GM18873 (cell line): ENCODE measurements at regions not wholly inside any gene's neighbourhood (a gene's known extent, or its start where the extent isn't known, plus 50 kb on each side); places are given as distances from the start of the nearest gene placed in this dataset.

Experiments used
- ATAC-seq: cut with Tn5 transposase; IDR thresholded peaks from one replicate; pipeline ENCODE4 v1.9.1; 2021; ENCODE audit warnings: mild to moderate bottlenecking, moderate library complexity, moderate number of reproducible peaks; ENCODE audit not compliant: unreplicated experiment, low FRiP score

DNA sequence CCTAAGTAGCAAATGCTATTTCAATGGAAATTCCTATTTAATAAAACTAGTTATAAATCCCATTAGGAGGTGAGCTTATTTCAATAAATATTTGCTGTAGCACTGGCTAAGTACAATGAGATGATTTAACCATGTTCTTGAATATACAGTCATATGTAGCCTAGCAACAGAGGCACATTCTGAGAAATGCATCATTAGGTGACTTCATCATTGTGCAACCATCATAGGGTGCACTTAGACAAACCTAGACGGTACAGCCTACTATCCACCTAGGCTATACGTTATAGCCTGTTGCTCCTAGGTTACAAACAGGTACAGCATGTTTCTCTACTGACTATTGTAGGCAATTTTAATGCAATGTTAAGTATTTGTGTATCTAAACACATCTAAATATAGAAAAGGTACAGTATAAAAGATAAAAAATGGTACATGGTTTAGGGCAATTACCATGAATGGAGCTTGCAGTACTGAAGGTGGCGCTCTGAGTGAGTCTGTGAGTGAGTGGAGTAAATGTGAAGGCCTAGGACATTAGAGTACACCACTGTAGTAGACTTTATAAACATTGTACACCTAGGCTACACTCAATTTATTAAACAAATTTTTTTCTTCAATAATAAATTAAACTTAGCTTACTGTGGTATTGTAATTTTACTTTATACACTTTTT lies 350.1 kb downstream of the CASP12 start:
- no peak for ATAC-seq

DNA sequence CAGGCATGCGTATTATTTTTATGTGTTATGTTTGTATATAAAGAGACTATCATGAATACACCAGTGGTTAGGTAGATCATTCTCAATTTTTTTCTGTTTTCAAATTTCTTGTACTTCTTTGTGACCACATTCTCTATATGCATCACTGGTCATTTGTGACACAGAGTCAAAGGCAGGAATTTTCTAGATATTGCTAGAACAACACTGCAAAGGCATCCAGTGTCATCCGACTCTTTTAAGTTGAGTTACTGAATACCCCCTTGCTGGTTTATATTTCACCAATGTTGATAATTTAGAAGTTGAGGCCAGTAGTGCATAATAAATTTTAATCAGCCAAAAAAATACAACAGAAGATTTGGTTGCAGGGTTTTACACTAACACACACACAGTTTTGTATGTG lies 351.8 kb downstream of the CASP12 start:
- no peak for ATAC-seq

GRCh38 chr11:104541701-104542100 lies 356.6 kb downstream of the CASP12 start:
- ATAC-seq: no peak

GRCh38 chr11:104538313-104538712 lies 359.9 kb downstream of the CASP12 start:
- ATAC-seq: no peak

GRCh38 chr11:104534278-104534677 lies 364.0 kb downstream of the CASP12 start:
- no peak for ATAC-seq

DNA sequence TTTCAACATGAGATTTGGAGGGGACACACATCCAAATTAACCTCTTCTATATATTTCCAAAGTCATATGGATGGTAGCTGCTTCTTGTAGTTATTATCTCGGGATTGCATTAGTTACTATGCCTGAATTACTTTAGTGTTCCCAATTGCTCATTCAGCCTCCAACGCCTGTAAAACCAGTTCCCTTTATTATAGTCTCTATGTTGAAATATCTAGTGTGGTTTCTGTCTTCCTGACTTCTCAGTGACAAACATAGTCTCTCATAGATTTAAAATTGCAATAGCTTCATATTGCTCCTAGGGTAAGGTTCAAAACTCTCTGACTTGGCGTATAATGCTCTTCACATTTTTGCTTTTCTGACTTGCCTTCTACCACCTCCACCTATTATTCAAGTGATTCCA lies 366.4 kb downstream of the CASP12 start:
- no peak for ATAC-seq

- ATAC-seq: no peak
These were observed 367.1 kb upstream of the PDGFD start for GRCh38 chr11:104531075-104531474.

DNA sequence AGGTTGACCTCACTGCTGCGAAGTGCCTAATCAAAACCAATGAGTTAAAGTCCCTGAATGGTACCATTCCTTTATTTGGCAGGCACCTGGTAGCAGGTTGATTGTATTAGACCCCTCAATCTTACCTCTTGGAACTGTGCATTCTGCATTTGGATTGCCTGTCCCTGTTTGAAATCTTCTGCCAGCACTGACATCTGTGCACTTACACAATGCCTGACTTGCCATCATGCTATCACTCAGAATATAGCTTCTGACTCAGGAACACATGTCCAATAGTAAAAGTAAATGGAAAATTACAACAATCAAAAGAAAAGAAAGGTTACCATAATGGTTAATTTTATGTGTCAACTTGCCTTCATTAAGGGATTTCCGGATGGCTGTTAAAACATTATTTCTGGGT lies 366.0 kb upstream of the PDGFD start:
- no peak for ATAC-seq

DNA sequence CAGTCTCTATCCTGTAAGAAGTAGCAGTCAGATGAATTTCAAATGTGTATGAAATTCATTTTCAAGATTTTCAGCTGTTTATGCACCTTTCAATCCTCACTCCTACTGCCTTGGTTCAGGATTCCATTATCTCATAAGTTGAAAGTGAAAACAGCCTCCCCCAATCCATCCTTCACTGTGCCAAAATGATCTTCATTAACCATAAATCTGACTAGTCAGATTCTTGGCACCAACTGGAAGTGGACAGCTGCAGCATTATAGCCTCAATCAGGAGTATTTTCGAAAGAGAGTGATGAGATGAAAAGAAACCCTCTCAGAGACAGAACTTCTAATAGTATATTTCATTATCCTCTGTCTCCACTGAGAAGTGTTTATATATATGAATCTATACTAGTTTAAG lies 365.3 kb upstream of the PDGFD start:
- no peak for ATAC-seq

- no peak for ATAC-seq
These were observed 362.1 kb upstream of the PDGFD start for GRCh38 chr11:104526006-104526405.

DNA sequence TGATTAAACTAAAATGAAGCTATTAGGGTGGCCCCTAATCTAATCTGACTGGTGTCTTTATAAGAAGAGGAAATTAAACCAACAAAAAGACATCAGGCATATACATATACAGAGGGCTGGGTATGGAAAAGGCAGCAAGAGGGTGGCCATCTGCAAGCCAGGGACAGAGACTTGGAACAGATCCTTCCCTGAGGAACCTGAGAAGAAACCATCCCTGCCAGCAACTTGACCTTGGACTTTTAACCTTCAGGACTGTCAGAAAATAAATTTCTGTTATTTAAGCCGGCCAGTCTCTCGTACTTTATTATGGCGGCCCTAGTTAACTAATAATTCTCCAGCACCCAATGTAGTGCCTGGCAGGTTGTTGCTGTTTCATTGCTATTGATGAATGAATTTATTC lies 361.5 kb upstream of the PDGFD start:
- ATAC-seq: no peak

- no peak for ATAC-seq
These were observed 360.3 kb upstream of the PDGFD start for GRCh38 chr11:104524254-104524653.

- no peak for ATAC-seq
These were observed 359.7 kb upstream of the PDGFD start for GRCh38 chr11:104523611-104524010.

GRCh38 chr11:104522650-104523049 lies 358.7 kb upstream of the PDGFD start:
- ATAC-seq: no peak

- no peak for ATAC-seq
These were observed 358.2 kb upstream of the PDGFD start for GRCh38 chr11:104522123-104522522.

- ATAC-seq: no peak
These were observed 346.2 kb upstream of the PDGFD start for GRCh38 chr11:104510169-104510568.

- ATAC-seq: no peak
These were observed 326.2 kb upstream of the PDGFD start for GRCh38 chr11:104490182-104490581.

DNA sequence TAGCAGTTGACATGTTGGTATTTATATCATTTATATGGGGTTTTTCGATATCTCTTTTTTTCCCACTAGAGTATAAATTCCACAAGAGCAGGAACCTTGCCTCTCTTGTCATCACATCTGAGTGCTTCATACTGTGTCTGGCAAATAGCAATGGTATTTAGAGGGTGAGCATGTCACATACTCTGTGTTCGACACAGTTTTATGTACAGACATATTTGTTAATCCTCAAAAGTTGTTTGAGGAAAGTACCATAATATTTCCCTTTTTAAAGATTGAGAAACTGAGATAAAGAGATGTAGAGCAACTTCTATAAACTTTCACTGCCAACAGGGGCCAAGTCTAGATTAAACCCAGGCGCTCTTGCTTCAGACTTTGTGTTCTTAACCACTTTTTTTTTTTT lies 324.6 kb upstream of the PDGFD start:
- no peak for ATAC-seq

DNA sequence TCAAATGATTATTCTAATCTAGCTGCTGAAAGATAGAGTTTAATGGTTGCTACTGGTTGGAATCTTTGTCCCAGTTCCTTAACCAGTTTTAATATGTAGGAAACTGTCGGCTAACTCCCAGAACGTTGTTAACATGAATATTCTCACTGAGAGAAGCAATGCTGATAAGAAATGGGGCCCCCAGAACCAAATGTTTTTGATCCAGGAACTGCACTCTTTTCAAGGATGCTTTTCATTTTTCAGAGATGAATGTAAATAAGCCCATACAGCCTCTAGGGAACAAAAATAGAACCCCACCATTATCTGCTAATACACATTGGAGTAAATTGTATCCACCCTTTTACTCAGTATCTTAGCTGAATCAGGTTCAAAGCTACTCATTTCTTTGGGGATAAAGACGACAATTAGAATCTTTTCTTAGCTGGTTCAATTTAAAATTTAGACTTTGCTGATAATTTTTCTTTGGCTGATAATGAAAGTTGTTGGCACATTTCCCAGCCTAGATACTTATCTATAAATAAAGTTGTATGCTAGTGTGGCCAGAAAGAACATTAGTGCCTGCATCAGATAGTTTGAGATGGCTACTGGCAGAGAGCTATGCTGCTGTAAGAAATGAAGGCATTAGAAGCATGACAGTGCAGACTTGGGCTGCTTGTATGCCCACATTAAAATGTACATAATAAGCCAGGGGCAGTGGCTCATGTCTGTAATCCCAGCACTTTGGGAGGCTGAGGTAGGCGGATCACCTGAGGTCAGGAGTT lies 323.3 kb upstream of the PDGFD start:
- ATAC-seq: no peak

GRCh38 chr11:104484804-104485554 lies 321.0 kb upstream of the PDGFD start:
- ATAC-seq: no peak

GRCh38 chr11:104476898-104477297 lies 313.0 kb upstream of the PDGFD start:
- no peak for ATAC-seq
